ENCODE measurements at regions not wholly inside any gene's neighbourhood (a gene's known extent, or its start where the extent isn't known, plus 50 kb on each side); places are given as distances from the start of the nearest gene placed in this dataset.

DNA sequence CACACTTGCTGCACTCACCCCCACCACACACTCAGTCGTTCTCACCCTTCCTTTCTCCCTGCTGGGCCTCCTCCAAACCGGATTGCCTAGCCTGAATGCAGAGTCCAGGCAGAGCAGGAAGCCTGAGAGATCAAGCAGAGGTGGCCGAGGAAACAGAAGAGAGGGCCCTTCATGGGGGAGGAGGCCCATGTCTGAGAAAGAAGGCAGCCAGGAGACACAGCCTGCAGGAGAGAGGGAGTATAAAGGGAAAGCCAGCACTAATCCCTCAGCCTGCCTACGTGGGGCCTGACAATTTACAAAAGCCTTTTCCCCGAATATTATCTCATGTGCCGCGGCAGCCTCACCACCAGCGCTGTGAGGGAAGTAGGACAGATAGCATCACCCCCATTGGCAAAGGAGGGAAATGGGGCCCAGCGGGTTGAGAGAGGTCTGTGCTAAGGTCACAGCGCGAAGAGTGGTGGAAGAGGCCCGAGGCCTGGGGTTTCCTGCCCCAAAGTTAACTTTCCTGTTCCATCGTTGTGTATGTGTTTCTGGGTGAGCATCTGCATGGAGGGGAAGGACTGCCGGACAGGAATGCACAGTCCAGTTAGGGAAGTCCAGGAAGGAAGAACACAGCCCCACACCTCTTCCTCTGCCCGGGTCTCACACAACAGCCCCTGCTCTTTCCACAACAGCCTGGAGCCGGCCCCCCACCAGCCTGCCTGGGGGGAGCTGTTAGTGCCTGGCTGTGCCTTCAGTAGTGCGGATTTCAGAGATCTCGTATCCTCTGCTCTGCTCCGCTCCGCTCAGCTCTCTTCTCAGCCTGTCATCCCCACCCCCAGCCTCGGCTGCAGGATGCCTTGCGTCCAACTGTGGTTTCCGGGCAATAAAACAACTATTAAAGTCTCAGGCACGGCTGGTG, 50.9 kb upstream of the BCOR start:
- DNase-seq, result no peak

- DNase-seq, result no peak
Observed at GRCh38 chrX:40147971-40148370, 50.2 kb upstream of the BCOR start.
